GM12864 (cell line): ENCODE measurements at regions not wholly inside any gene's neighbourhood (a gene's known extent, or its start where the extent isn't known, plus 50 kb on each side); places are given as distances from the start of the nearest gene placed in this dataset.

Experiments used
- DNase-seq: peaks from one replicate; pipeline ENCODE4 v3.0.0-alpha.2; 2011; ENCODE audit warnings: low read depth
- H3K4me3 ChIP-seq: 2 replicates; pipeline ENCODE4 v1.5.1; 2011; ENCODE audit warnings: mild to moderate bottlenecking, low read depth, low read length, control low read depth
- TF ChIP-seq, protein P1 (sequence below): IDR thresholded peaks from 2 replicates; pipeline ENCODE4 v1.5.1; 2011; ENCODE audit warnings: low read depth, mild to moderate bottlenecking, moderate library complexity, low read length, control low read depth, inconsistent platforms; ENCODE audit errors: missing control alignments

DNA sequence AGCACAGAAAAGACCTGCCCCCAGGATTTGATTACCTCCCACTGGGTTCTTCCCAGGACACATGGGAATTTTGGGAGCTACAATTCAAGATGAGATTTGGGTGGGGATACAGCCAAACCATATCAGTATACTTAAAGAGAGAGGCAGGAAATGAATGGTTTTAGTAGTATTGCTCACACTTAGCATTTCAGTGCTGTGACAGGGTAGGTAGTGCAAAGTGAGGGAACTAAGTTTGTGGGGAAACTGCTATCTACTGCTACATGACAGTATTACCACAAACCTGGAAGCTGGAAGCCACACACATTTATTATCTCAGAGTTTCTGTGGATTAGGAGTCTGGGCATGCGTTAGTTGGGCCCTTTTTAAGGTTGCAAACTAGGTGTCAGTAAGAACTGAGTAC lies 450.7 kb downstream of the LPIN1 start:
- TF ChIP-seq, protein P1, sequence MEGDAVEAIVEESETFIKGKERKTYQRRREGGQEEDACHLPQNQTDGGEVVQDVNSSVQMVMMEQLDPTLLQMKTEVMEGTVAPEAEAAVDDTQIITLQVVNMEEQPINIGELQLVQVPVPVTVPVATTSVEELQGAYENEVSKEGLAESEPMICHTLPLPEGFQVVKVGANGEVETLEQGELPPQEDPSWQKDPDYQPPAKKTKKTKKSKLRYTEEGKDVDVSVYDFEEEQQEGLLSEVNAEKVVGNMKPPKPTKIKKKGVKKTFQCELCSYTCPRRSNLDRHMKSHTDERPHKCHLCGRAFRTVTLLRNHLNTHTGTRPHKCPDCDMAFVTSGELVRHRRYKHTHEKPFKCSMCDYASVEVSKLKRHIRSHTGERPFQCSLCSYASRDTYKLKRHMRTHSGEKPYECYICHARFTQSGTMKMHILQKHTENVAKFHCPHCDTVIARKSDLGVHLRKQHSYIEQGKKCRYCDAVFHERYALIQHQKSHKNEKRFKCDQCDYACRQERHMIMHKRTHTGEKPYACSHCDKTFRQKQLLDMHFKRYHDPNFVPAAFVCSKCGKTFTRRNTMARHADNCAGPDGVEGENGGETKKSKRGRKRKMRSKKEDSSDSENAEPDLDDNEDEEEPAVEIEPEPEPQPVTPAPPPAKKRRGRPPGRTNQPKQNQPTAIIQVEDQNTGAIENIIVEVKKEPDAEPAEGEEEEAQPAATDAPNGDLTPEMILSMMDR = no peak
- no peak overlapping the region for H3K4me3 ChIP-seq
- no peak for DNase-seq

DNA sequence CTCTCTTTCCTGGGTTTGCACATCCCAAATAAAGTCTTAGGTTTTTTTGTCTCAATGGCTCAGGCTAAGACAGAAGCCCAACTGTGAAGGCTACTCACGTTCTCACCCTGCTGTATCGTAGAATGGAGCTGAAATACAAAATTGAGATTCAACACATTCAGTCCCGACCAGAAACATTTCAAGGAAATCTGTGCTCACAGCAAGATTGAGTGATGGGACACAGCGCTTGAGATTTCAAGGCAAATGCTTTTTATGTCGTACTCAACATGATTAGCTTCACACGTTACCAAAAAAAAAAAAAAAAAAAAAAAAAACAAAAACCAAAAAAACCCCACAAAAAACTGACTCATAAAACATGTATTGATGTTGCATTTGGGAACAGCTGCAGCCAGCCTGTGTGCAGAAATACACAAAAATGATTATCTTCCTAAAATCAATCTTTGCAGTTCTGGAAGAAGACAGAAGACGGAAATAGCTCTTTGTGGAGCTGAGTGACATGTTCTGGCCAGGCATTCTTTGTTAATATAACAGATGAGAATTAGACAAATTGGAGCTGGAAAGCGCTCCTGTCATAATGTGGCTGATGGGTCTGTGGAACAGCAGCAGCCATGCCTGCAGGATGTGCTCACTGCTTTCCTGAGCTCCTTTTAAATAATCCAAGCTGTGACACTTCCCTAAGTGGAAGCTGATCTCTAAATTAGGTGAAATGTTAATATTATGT lies 453.2 kb downstream of the LPIN1 start:
- TF ChIP-seq, protein P1 = no peak
- no peak overlapping the region for H3K4me3 ChIP-seq
- DNase-seq = no peak

DNA sequence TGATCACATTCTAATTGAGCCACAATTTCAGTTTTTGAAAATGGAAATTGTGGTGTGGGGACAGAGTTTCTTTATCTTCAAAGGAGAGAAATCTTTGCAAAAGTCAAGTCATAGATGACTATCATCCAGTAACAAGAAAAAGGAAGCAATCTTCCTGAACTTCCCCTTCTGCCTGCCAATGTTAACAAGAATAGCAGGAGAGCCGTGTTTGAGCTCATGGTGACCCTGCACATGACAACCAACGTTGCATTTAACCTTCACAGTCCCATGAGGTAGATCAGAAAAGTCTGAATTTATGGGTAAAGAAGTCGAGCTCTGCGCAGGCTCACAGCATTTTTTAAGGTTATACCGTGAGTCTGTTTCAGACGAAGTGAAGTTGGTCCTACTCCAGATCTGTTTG lies 454.9 kb downstream of the LPIN1 start:
- DNase-seq = no peak
- TF ChIP-seq, protein P1 = no peak
- H3K4me3 ChIP-seq = no peak overlapping the region

DNA sequence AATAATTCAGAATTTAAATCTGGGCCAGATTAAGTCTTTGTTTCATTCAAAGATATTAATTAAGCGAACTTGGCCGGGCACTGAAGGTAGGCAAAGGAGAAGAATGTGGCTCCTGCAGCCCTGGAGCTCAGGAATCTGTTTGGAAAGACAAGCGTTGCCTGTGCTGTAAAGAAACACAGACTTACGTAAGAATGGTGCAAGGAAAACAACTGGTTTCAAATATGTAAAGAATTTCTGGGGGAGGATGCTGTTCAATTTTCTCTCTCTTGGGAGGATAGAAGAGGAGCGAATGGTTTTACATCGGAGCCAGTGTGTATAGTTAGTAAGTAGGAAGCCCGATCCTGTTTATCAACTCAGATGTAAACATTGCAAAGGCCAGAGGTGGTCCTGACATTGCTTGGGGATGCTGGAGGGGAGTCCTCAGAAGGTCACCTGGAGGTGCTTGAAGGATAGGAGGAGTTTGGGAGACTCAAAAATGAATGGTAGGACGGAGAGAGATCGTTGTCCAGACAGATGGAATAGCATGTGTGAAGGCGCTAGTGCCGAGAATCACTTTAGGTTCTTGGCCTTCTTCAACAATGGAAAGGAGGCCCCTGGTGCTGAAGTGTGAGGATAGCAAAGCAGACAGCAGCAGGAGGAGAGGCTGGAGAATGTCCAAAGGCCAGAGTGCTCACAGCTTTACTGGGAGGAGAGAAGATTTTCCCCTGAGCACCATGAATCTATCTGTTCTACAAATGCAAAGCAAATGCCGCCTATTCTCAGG lies 456.1 kb downstream of the LPIN1 start:
- no peak overlapping the region for H3K4me3 ChIP-seq
- DNase-seq = no peak
- TF ChIP-seq, protein P1 = no peak

DNA sequence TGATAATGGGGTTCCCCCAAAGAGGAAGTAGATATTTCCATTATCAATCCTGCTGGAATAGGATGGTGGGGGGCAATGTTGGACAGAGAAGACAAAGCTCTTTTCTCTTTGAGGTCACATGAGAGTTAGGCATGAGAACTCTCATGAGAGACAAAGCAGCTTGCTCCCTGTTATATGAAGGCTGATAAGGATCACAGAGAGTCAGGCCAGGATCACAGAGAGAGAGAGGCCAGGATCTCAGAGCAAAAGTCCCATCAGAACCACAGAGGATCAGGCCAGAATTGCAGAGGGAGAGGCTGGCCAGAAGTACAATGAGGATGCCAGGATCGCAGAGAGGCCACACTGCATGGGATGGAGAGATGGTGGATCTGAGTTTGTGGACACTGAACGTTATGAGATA lies 457.1 kb downstream of the LPIN1 start:
- no peak overlapping the region for H3K4me3 ChIP-seq
- TF ChIP-seq, protein P1 = no peak
- DNase-seq = no peak

DNA sequence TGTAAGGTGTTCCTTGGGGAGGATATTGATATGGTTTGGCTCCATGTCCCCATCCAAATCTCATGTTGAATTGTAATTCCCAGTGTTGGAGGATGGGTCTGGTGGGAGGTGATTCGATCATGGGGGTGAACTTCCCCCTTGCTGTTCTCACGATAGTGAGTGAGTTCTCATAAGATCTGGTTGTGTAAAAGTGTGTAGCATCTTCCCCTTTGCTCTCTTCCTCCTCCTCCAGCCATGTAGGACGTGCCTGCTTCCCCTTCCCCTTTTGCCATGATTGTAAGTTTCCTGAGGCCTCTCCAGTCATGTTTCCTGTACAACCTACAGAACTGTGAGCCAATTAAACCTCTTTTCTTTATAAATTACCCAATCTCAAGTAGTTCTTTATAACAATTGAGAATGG lies 458.7 kb downstream of the LPIN1 start:
- no peak overlapping the region for H3K4me3 ChIP-seq
- TF ChIP-seq, protein P1 = no peak
- DNase-seq = no peak

DNA sequence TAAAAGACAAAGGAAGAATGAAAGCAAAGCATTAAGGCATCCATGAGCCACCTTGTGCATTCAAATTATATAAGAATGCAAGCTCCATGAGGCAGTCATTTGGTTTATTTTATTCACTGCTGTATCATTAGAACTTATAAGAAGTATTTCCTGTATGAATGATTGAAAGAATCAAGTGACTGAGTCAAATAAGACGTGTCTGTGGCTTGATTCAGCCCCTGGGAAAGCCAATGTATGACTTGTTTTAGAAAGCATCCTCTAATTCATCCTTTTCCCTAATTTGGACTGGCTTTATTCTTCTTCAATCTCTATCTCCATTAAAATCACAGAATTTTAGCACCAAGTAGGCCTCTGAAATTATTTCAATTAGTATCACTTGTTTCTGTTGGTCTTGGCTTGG lies 461.1 kb downstream of the LPIN1 start:
- no peak for DNase-seq
- H3K4me3 ChIP-seq = no peak overlapping the region
- TF ChIP-seq, protein P1 = no peak
